ENCODE measurements at regions not wholly inside any gene's neighbourhood (a gene's known extent, or its start where the extent isn't known, plus 50 kb on each side); places are given as distances from the start of the nearest gene placed in this dataset.

DNA sequence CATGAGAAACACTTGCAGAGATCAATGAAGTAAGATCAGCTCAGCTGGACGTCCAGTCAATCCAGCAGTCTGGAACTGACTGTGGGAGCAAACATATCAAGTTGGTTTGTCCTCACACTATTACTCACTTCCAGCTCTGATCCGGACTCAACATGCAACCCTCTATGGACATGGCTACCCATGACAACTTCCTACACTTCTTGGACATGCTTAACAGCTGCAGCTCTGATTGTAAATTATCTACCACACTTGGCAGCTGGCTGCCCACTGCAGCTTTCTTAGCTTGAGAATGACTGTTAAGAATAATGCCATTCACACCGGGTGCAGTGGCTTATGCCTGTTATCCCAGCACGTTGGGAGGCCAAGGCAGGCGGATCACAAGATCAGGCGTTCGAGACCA is 429.8 kb downstream of the EPHA4 start:
- Histone ChIP-seq H3K9me3 (no peaks in the 10 kb centered on the region), H3K27me3 (no peaks in the 10 kb centered on the region), H3K27ac (no peak overlapping the region), H3K4me1 (no peaks in the 10 kb centered on the region), H3K36me3 (no peaks in the 10 kb centered on the region), H3K4me3 (no peak overlapping the region)
- DNase-seq (ENCODE audit: low spot score in 2 of 2): no peak
- TF ChIP-seq, protein P1, sequence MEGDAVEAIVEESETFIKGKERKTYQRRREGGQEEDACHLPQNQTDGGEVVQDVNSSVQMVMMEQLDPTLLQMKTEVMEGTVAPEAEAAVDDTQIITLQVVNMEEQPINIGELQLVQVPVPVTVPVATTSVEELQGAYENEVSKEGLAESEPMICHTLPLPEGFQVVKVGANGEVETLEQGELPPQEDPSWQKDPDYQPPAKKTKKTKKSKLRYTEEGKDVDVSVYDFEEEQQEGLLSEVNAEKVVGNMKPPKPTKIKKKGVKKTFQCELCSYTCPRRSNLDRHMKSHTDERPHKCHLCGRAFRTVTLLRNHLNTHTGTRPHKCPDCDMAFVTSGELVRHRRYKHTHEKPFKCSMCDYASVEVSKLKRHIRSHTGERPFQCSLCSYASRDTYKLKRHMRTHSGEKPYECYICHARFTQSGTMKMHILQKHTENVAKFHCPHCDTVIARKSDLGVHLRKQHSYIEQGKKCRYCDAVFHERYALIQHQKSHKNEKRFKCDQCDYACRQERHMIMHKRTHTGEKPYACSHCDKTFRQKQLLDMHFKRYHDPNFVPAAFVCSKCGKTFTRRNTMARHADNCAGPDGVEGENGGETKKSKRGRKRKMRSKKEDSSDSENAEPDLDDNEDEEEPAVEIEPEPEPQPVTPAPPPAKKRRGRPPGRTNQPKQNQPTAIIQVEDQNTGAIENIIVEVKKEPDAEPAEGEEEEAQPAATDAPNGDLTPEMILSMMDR (IDR thresholded peaks at IDR 0.05): no peak
- intact Hi-C loops (cut with DNase I): no loop called here

GRCh38 chr2:221143231-221143630 is 428.9 kb downstream of the EPHA4 start:
- Histone ChIP-seq H3K27ac (no peak overlapping the region), H3K4me3 (no peak overlapping the region), H3K27me3 (no peaks in the 10 kb centered on the region), H3K9me3 (no peaks in the 10 kb centered on the region), H3K4me1 (no peaks in the 10 kb centered on the region), H3K36me3 (no peaks in the 10 kb centered on the region)
- intact Hi-C loops (cut with DNase I): no loop called here
- DNase-seq (ENCODE audit: low spot score in 2 of 2): no peak
- TF ChIP-seq, protein P1 (IDR thresholded peaks at IDR 0.05): no peak

DNA sequence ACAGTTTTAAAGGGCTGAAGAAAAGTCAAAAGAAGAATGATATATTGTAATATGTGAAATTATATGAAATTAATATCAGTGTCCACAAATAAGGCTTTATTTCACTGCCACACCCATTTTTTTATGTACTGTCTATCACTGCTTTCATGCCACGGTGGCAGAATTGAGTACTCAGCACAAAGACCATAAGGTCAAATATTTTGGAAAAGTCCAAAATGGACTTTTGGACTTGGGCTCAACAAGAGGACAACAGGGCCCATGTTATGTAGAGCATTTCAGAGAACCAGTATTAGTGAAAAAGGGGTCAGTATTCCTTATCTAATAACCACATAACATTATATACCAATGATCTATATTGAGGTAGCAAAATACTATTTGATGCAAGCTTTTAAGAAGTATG is 427.2 kb downstream of the EPHA4 start:
- Histone ChIP-seq H3K9me3 (no peaks in the 10 kb centered on the region), H3K4me1 (no peaks in the 10 kb centered on the region), H3K4me3 (no peak overlapping the region), H3K27me3 (no peaks in the 10 kb centered on the region), H3K36me3 (no peaks in the 10 kb centered on the region), H3K27ac (no peak overlapping the region)
- TF ChIP-seq, protein P1 (IDR thresholded peaks at IDR 0.05): no peak
- intact Hi-C loops (cut with DNase I): no loop called here
- no peak for DNase-seq (ENCODE audit: low spot score in 2 of 2)

DNA sequence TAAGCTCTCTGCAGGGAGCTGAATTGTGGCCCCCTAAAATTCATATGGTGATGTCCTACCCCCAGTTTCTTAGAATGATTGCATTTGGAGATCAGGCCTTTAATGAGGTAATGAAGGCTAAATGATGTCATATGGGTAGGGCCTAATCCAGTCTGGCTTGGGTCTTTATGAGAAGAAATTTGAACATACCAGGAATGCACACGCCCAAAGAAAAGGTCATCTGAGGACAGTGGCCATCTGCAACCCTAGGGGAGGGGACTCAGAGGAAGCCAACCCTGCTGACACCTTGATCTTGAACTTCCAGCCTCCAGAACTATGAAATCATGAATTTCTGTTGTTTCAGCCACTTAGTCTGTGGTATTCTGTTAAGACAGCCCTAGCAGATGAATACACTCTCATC is 426.7 kb downstream of the EPHA4 start:
- H3K9me3 ChIP-seq: no peaks in the 10 kb centered on the region

GRCh38 chr2:221153226-221153625 is 418.9 kb downstream of the EPHA4 start:
- TF ChIP-seq, protein P1 (IDR thresholded peaks at IDR 0.05): no peak
- intact Hi-C loops (cut with DNase I): no loop called here
- Histone ChIP-seq H3K27ac (no peak overlapping the region), H3K36me3 (no peaks in the 10 kb centered on the region), H3K4me1 (no peaks in the 10 kb centered on the region), H3K4me3 (no peak overlapping the region), H3K9me3 (no peaks in the 10 kb centered on the region), H3K27me3 (no peaks in the 10 kb centered on the region)
- no peak for DNase-seq (ENCODE audit: low spot score in 2 of 2)

More for the DNA sequence above, 426.7 kb downstream of the EPHA4 start:
- DNase-seq (ENCODE audit: low spot score in 2 of 2): no peak
- Histone ChIP-seq H3K27ac (no peak overlapping the region), H3K4me3 (no peak overlapping the region), H3K27me3 (no peaks in the 10 kb centered on the region), H3K4me1 (no peaks in the 10 kb centered on the region), H3K36me3 (no peaks in the 10 kb centered on the region)
- intact Hi-C loops (cut with DNase I): no loop called here
- TF ChIP-seq, protein P1 (IDR thresholded peaks at IDR 0.05): no peak

DNA sequence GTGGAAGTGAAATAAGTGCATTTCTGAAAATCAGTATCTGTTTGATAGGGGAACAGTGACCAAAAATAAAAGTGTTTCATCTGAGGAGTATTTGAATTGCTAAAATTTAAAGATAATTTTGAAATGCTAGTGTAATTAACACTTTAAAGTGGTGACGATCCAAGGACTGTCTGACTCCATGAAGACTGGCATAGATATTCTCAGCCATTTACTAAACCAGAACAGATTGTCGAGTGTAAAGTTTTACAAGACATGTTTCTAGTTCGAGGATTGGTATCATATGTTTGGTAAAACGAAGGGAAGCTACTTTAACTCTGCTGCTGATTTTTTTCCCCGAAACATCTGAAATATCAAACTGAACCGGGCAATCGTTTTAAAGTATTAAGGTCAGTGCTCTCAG is 417.9 kb downstream of the EPHA4 start:
- Histone ChIP-seq H3K4me1 (no peaks in the 10 kb centered on the region), H3K27ac (no peak overlapping the region), H3K4me3 (no peak overlapping the region), H3K36me3 (no peaks in the 10 kb centered on the region), H3K27me3 (no peaks in the 10 kb centered on the region), H3K9me3 (no peaks in the 10 kb centered on the region)
- no peak for DNase-seq (ENCODE audit: low spot score in 2 of 2)
- intact Hi-C loops (cut with DNase I): no loop called here
- TF ChIP-seq, protein P1 (IDR thresholded peaks at IDR 0.05): no peak

Measured in ascending aorta (tissue), 2 donors.